Trophoblast cell (in vitro differentiated cells and primary cell): ENCODE measurements at regions not wholly inside any gene's neighbourhood (a gene's known extent, or its start where the extent isn't known, plus 50 kb on each side); places are given as distances from the start of the nearest gene placed in this dataset.

ENCODE experiments used
- DNase-seq, 2 donors: peaks; one replicate each; pipeline ENCODE4 v3.0.0-alpha.2; 2016
- H2AFZ ChIP-seq: 2 replicates; pipeline ENCODE4 v1.6.1; 2013; ENCODE audit warnings: low read length, moderate library complexity, mild to moderate bottlenecking; ENCODE audit not compliant: insufficient read depth, poor library complexity
- H2AK5ac ChIP-seq: 2 replicates; pipeline ENCODE4 v1.6.1; 2013; ENCODE audit warnings: mild to moderate bottlenecking, low read length
- H2BK120ac ChIP-seq: 2 replicates; pipeline ENCODE4 v1.6.1; 2013; ENCODE audit warnings: low read length, mild to moderate bottlenecking, moderate library complexity; ENCODE audit not compliant: insufficient read depth, poor library complexity
- H2BK12ac ChIP-seq: 2 replicates; pipeline ENCODE4 v1.6.1; 2013; ENCODE audit warnings: mild to moderate bottlenecking, low read length, moderate library complexity
- H2BK5ac ChIP-seq: 2 replicates; pipeline ENCODE4 v1.6.1; 2013; ENCODE audit warnings: low read length, low read depth, moderate library complexity, mild to moderate bottlenecking; ENCODE audit not compliant: poor library complexity
- H3K14ac ChIP-seq: 2 replicates; pipeline ENCODE4 v1.6.1; 2013; ENCODE audit warnings: mild to moderate bottlenecking, low read length
- H3K18ac ChIP-seq: 2 replicates; pipeline ENCODE4 v1.6.1; 2013; ENCODE audit warnings: mild to moderate bottlenecking, low read length
- H3K23ac ChIP-seq: 2 replicates; pipeline ENCODE4 v1.6.1; 2013; ENCODE audit warnings: low read length
- H3K27ac ChIP-seq: 2 replicates; pipeline ENCODE4 v1.5.1; 2013; ENCODE audit warnings: low read depth, mild to moderate bottlenecking, inconsistent platforms, low read length, moderate library complexity
- H3K27me3 ChIP-seq: 2 replicates; pipeline ENCODE4 v1.6.1; 2013; ENCODE audit warnings: inconsistent platforms, mild to moderate bottlenecking, low read length, moderate library complexity; ENCODE audit not compliant: insufficient read depth
- H3K36me3 ChIP-seq, 2 experiments: 1 replicate in 1 of 2; 2 replicates in 1 of 2; pipeline ENCODE4 v1.6.1; 2013; ENCODE audit warnings: low read length in 2 of 2, mild to moderate bottlenecking in 2 of 2, moderate library complexity in 1 of 2; ENCODE audit not compliant: insufficient read depth in 2 of 2, control insufficient read depth in 1 of 2
- H3K4ac ChIP-seq: 2 replicates; pipeline ENCODE4 v1.6.1; 2013; ENCODE audit warnings: low read depth, mild to moderate bottlenecking, low read length, moderate library complexity
- H3K4me1 ChIP-seq, 2 experiments: 1 replicate in 1 of 2; 2 replicates in 1 of 2; pipeline ENCODE4 v1.6.1; 2013; ENCODE audit warnings: low read length in 2 of 2, mild to moderate bottlenecking in 2 of 2, moderate library complexity in 1 of 2; ENCODE audit not compliant: insufficient read depth in 2 of 2, control insufficient read depth in 1 of 2
- H3K4me2 ChIP-seq: 2 replicates; pipeline ENCODE4 v1.6.1; 2013; ENCODE audit warnings: inconsistent platforms, mild to moderate bottlenecking, low read length, moderate library complexity
- H3K4me3 ChIP-seq: 2 replicates; pipeline ENCODE4 v1.5.1; 2013; ENCODE audit warnings: mild to moderate bottlenecking, low read depth, low read length, inconsistent platforms
- H3K79me1 ChIP-seq: one replicate; pipeline ENCODE4 v1.6.1; 2013; ENCODE audit warnings: low read length
- H3K79me2 ChIP-seq: 2 replicates; pipeline ENCODE4 v1.6.1; 2013; ENCODE audit warnings: low read length, mild to moderate bottlenecking; ENCODE audit not compliant: control insufficient read depth, insufficient read depth, poor library complexity
- H3K9ac ChIP-seq: 2 replicates; pipeline ENCODE4 v1.6.1; 2013; ENCODE audit warnings: mild to moderate bottlenecking, low read length
- H3K9me3 ChIP-seq: 2 replicates; pipeline ENCODE4 v1.6.1; 2013; ENCODE audit warnings: low read depth, mild to moderate bottlenecking, control low read depth, inconsistent platforms, low read length; ENCODE audit not compliant: insufficient read depth
- H4K12ac ChIP-seq: 2 replicates; pipeline ENCODE4 v1.6.1; 2013; ENCODE audit warnings: low read depth, mild to moderate bottlenecking, low read length, moderate library complexity
- H4K8ac ChIP-seq: 2 replicates; pipeline ENCODE4 v1.6.1; 2013; ENCODE audit warnings: low read depth, mild to moderate bottlenecking, low read length, moderate library complexity
- H4K91ac ChIP-seq: one replicate; pipeline ENCODE4 v1.6.1; 2013; ENCODE audit warnings: low read depth, mild to moderate bottlenecking, low read length, moderate library complexity
- WGBS: extraction: QIAGEN DNeasy Blood & Tissue Kit; methylation state at CpG from one replicate; pipeline ENCODE4 v1.1.7; 2013; ENCODE audit warnings: missing lambda C conversion rate; ENCODE audit not compliant: insufficient read length, insufficient coverage; ENCODE audit errors: extremely low coverage; 5-methylcytosine and 5-hydroxymethylcytosine counted together

DNA sequence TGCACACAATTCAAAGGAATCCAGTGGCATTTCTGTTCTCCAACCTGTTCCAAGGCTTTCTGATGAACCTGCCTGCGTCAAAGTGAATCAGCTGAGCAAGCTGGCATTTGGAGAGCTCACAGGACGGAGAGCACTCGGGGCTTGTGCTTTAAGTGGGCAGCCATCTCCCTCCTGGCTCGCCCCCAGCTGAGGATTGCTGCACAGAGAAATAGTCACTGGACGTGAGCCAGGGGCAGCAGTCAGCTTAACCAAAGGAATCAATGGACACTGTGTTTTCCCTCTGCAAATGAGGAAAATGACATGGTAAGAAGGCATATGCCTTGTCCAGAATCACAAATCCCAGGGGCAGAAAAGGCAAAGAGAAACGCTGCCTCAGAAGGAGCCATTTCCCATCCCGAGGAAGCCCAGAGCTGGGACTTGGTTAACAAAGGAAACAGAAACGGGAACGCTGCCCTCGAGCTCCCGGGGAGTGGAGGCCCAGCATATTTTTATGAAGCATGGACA, 299.4 kb downstream of the ZSWIM6 start:
- no CpG with 5 or more reads among the region's 11 CpGs for WGBS
- H2BK120ac ChIP-seq: no peak overlapping the region

GRCh38 chr5:61632064-61632463, 300.0 kb downstream of the ZSWIM6 start:
- H3K4me1 ChIP-seq: peaks cover 5 to 8% of the 10 kb centered on the region in 2 experiments
- no CpG with 5 or more reads among the region's 2 CpGs for WGBS
- H3K79me1 ChIP-seq: no peaks in the 10 kb centered on the region

More for the DNA sequence above, 299.4 kb downstream of the ZSWIM6 start:
- Histone ChIP-seq H3K4me3 (no peak overlapping the region), H3K27ac (no peak overlapping the region), H3K79me2 (no peaks in the 10 kb centered on the region), H2BK12ac (no peak overlapping the region), H3K4ac (no peak overlapping the region), H3K4me2 (no peak overlapping the region), H3K27me3 (no peaks in the 10 kb centered on the region), H4K12ac (no peak overlapping the region), H2AFZ (no peak overlapping the region), H2AK5ac (no peak overlapping the region), H3K4me1 (peaks cover 4% of the 10 kb centered on the region in 2 experiments), H4K8ac (no peak overlapping the region), H3K9ac (no peak overlapping the region), H3K79me1 (no peaks in the 10 kb centered on the region), H3K23ac (no peak overlapping the region), H3K36me3 (no peaks in the 10 kb centered on the region), H4K91ac (no peak overlapping the region), H2BK5ac (no peak overlapping the region), H3K14ac (no peak overlapping the region), H3K18ac (no peak overlapping the region), H3K9me3 (peaks cover 3% of the 10 kb centered on the region)
- no peak for DNase-seq

GRCh38 chr5:61635271-61635670, 303.2 kb downstream of the ZSWIM6 start:
- Histone ChIP-seq H3K4me1 (peaks cover 16 to 25% of the 10 kb centered on the region in 2 experiments), H2AFZ (no peak overlapping the region)
- WGBS: no CpG with 5 or more reads among the region's 3 CpGs

More at GRCh38 chr5:61632064-61632463, 300.0 kb downstream of the ZSWIM6 start:
- Histone ChIP-seq H3K4me3 (no peak overlapping the region), H2BK120ac (no peak overlapping the region), H3K23ac (no peak overlapping the region), H3K4me2 (no peak overlapping the region), H4K91ac (no peak overlapping the region), H3K18ac (no peak overlapping the region), H2BK5ac (no peak overlapping the region), H2AK5ac (no peak overlapping the region), H3K14ac (no peak overlapping the region), H3K27me3 (no peaks in the 10 kb centered on the region), H3K9ac (no peak overlapping the region), H4K12ac (no peak overlapping the region), H3K36me3 (no peaks in the 10 kb centered on the region), H3K27ac (no peak overlapping the region), H4K8ac (no peak overlapping the region), H3K4ac (no peak overlapping the region), H3K9me3 (no peaks in the 10 kb centered on the region), H2AFZ (no peak overlapping the region), H2BK12ac (no peak overlapping the region), H3K79me2 (no peaks in the 10 kb centered on the region)
- no peak for DNase-seq

DNA sequence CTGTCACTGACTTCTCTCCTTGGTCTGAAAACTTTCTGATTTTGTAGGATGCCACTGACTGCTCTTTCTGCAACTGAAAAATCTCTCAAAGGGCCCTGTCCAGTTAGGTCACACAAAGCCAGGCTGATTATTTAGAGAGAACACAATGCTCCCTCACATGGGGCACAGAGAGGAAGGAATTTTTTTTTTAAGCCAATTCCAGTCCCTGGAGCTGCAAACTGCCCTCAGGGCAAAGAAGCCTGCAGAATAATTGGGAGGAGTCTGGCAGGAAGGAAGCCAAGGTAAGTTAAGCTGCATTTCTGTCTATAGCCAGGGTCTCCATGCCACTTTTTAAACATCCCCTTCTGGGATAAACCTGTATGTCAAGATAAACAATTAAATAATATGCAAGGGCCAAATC, 305.5 kb downstream of the ZSWIM6 start:
- no peak overlapping the region for H2BK12ac ChIP-seq
- no peak overlapping the region for H4K8ac ChIP-seq
- no peak overlapping the region for H4K12ac ChIP-seq
- H4K91ac ChIP-seq: no peak overlapping the region
- H2BK5ac ChIP-seq: no peak overlapping the region
- H3K36me3 ChIP-seq: no peaks in the 10 kb centered on the region
- H3K79me1 ChIP-seq: peaks cover 5% of the 10 kb centered on the region
- H2AK5ac ChIP-seq: no peak overlapping the region
- H3K9ac ChIP-seq: no peak overlapping the region
- H3K4me3 ChIP-seq: no peak overlapping the region
- peak in 1 of 2 donors; percentile 35 for DNase-seq
- H3K79me2 ChIP-seq: no peaks in the 10 kb centered on the region
- no peak overlapping the region for H3K23ac ChIP-seq
- peaks cover 16 to 25% of the 10 kb centered on the region in 2 experiments for H3K4me1 ChIP-seq
- H2BK120ac ChIP-seq: no peak overlapping the region
- H3K14ac ChIP-seq: no peak overlapping the region
- H3K4ac ChIP-seq: no peak overlapping the region
- H3K9me3 ChIP-seq: no peaks in the 10 kb centered on the region
- H3K27ac ChIP-seq: no peak overlapping the region
- no peak overlapping the region for H3K18ac ChIP-seq
- no peak overlapping the region for H3K4me2 ChIP-seq
- H2AFZ ChIP-seq: no peak overlapping the region
- no peaks in the 10 kb centered on the region for H3K27me3 ChIP-seq

More at GRCh38 chr5:61635271-61635670, 303.2 kb downstream of the ZSWIM6 start:
- Histone ChIP-seq H3K23ac (no peak overlapping the region), H3K4me2 (no peak overlapping the region), H4K91ac (no peak overlapping the region), H3K36me3 (no peaks in the 10 kb centered on the region), H4K8ac (no peak overlapping the region), H3K4ac (no peak overlapping the region), H2BK5ac (no peak overlapping the region), H3K27ac (no peak overlapping the region), H4K12ac (no peak overlapping the region), H3K79me1 (peaks cover 5% of the 10 kb centered on the region), H3K79me2 (no peaks in the 10 kb centered on the region), H3K18ac (no peak overlapping the region), H2AK5ac (no peak overlapping the region), H3K4me3 (no peak overlapping the region), H2BK120ac (no peak overlapping the region), H3K27me3 (no peaks in the 10 kb centered on the region), H3K9me3 (no peaks in the 10 kb centered on the region), H2BK12ac (no peak overlapping the region), H3K9ac (no peak overlapping the region), H3K14ac (no peak overlapping the region)
- no peak for DNase-seq
